T-cell (primary cell): ENCODE measurements at regions not wholly inside any gene's neighbourhood (a gene's known extent, or its start where the extent isn't known, plus 50 kb on each side); places are given as distances from the start of the nearest gene placed in this dataset.
"Not testable (repeated sequence)": the region's sequence is repeated elsewhere in the genome, so short reads cannot be mapped to it uniquely, and the experiment has no call there.

Experiments used
- ATAC-seq, 4 experiments: fragments of 200-7000 bp in 3 of 4; fragments of 150-1000 bp in 1 of 4; cut with Tn5 transposase; replicated peaks in 1 of 4; 1 replicate in 3 of 4; 2 replicates in 1 of 4; pipeline ENCODE4 v1.10.0; 2021; ENCODE audit warnings: moderate library complexity in 3 of 4, mild to moderate bottlenecking in 2 of 4, moderate number of reproducible peaks in 1 of 4
- CTCF ChIA-PET, 2 donors: fragments of 300-600 bp; sonication (Branson Sonifier 250); formaldehyde crosslinking; loops; one replicate each; lab custom pipeline; 2022; ENCODE audit warnings: antibody characterized with exemption in 2 of 2; lab: Charles Lee
- POLR2A ChIA-PET, 2 donors: fragments of 300-600 bp; sonication (Branson Sonifier 250); formaldehyde crosslinking; loops; one replicate each; lab custom pipeline; 2022; ENCODE audit warnings: antibody characterized with exemption in 2 of 2; lab: Charles Lee
- DNase-seq, 35 experiments: peaks; one replicate each; pipeline versions ENCODE4 v3.0.0 to v3.0.0-alpha.2; 2013 to 2023
- H3K27ac ChIP-seq: one replicate; pipeline ENCODE4 v1.5.1; 2013; ENCODE audit warnings: low read length
- H3K27me3 ChIP-seq, 2 experiments: replicated peaks in 1 of 2; 1 replicate in 1 of 2; 2 replicates in 1 of 2; pipeline versions ENCODE4 v1.6.1 to v1.7.0; 2013; ENCODE audit warnings: low read length in 1 of 2, mixed read lengths in 1 of 2; ENCODE audit not compliant: control insufficient read depth in 2 of 2, insufficient read depth in 2 of 2; ENCODE audit errors: extremely low read depth in 1 of 2
- H3K36me3 ChIP-seq, 2 donors: 1 replicate in 1 of 2; 2 replicates in 1 of 2; pipeline versions ENCODE4 v1.6.1 to v1.7.0; 2013; ENCODE audit warnings: low read length in 1 of 2; ENCODE audit not compliant: control insufficient read depth in 2 of 2, insufficient read depth in 1 of 2; ENCODE audit errors: extremely low read depth in 1 of 2
- H3K4me1 ChIP-seq, 2 experiments: 1 replicate in 1 of 2; 2 replicates in 1 of 2; pipeline versions ENCODE4 v1.6.1 to v1.7.0; 2013; ENCODE audit warnings: low read length in 2 of 2, mixed read lengths in 1 of 2; ENCODE audit not compliant: insufficient read depth in 2 of 2, control insufficient read depth in 1 of 2; ENCODE audit errors: extremely low read depth in 1 of 2
- H3K4me3 ChIP-seq, 2 donors: 1 replicate in 1 of 2; 2 replicates in 1 of 2; pipeline versions ENCODE4 v1.5.1 to v1.7.0; 2013; ENCODE audit warnings: mild to moderate bottlenecking in 2 of 2, low read length in 1 of 2, moderate library complexity in 1 of 2; ENCODE audit not compliant: control insufficient read depth in 1 of 2; ENCODE audit errors: extremely low read depth in 1 of 2
- H3K9me3 ChIP-seq: 2 replicates; pipeline ENCODE4 v1.7.0; 2013
- H3K27ac Mint-ChIP-seq, 2 donors: one replicate each; pipeline ENCODE4 v1.8.0; 2020 to 2021; ENCODE audit warnings: mild to moderate bottlenecking in 2 of 2, mixed read lengths in 2 of 2
- H3K27me3 Mint-ChIP-seq, 2 donors: one replicate each; pipeline ENCODE4 v1.8.0; 2021 to 2022; ENCODE audit warnings: mixed read lengths in 2 of 2
- H3K36me3 Mint-ChIP-seq: one replicate; pipeline ENCODE4 v1.8.0; 2021; ENCODE audit warnings: mixed read lengths
- H3K4me1 Mint-ChIP-seq, 3 donors: one replicate each; pipeline ENCODE4 v1.8.0; 2020 to 2022; ENCODE audit warnings: mixed read lengths in 3 of 3, mild to moderate bottlenecking in 1 of 3
- H3K4me3 Mint-ChIP-seq, 3 donors: one replicate each; pipeline ENCODE4 v1.8.0; 2020 to 2022; ENCODE audit warnings: mild to moderate bottlenecking in 3 of 3, mixed read lengths in 3 of 3, moderate library complexity in 3 of 3
- H3K9me3 Mint-ChIP-seq, 3 donors: one replicate each; pipeline ENCODE4 v1.8.0; 2020 to 2022; ENCODE audit warnings: mixed read lengths in 3 of 3
- WGBS: methylation state at CpG from one replicate; pipeline ENCODE4 v1.1.5; 2013; ENCODE audit warnings: missing lambda C conversion rate; ENCODE audit not compliant: insufficient coverage; 5-methylcytosine and 5-hydroxymethylcytosine counted together

GRCh38 chr2:128414946-128415778 is 96.5 kb upstream of the HS6ST1 start:
- H3K27me3 ChIP-seq = peaks cover 0 to 11% of the 10 kb centered on the region in 2 experiments
- no CpG with 5 or more reads among the region's 4 CpGs for WGBS
- Mint-ChIP-seq H3K9me3 (peaks cover 0 to 8% (median 0%) of the 10 kb centered on the region in 3 donors), H3K36me3 (no peaks in the 10 kb centered on the region), H3K27me3 (no peaks in the 10 kb centered on the region), H3K4me3 (no peak overlapping the region), H3K4me1 (no peaks in the 10 kb centered on the region), H3K27ac (no peak overlapping the region)
- H3K4me1 ChIP-seq = no peaks in the 10 kb centered on the region
- DNase-seq = no peak
- H3K36me3 ChIP-seq = no peaks in the 10 kb centered on the region
- CTCF ChIA-PET = no interaction called here
- no peak overlapping the region for H3K4me3 ChIP-seq
- H3K27ac ChIP-seq = no peak overlapping the region
- no peak for ATAC-seq
- H3K9me3 ChIP-seq = no peaks in the 10 kb centered on the region
- POLR2A ChIA-PET = no interaction called here

- peaks cover 0 to 8% of the 10 kb centered on the region in 2 experiments for H3K27me3 ChIP-seq
- Mint-ChIP-seq H3K4me3 (no peak overlapping the region), H3K27ac (no peak overlapping the region), H3K36me3 (no peaks in the 10 kb centered on the region), H3K4me1 (no peaks in the 10 kb centered on the region), H3K27me3 (no peaks in the 10 kb centered on the region), H3K9me3 (peaks cover 0 to 9% (median 0%) of the 10 kb centered on the region in 3 donors)
- no peaks in the 10 kb centered on the region for H3K4me1 ChIP-seq
- H3K4me3 ChIP-seq = no peak overlapping the region
- POLR2A ChIA-PET = no interaction called here
- H3K27ac ChIP-seq = no peak overlapping the region
- no peak for ATAC-seq
- WGBS = no CpG with 5 or more reads among the region's 1 CpG
- H3K9me3 ChIP-seq = no peaks in the 10 kb centered on the region
- CTCF ChIA-PET = no interaction called here
- DNase-seq = no peak
- no peaks in the 10 kb centered on the region for H3K36me3 ChIP-seq
Measured at GRCh38 chr2:128415779-128416061, 97.1 kb upstream of the HS6ST1 start.

- no peaks in the 10 kb centered on the region for H3K9me3 ChIP-seq
- Mint-ChIP-seq H3K27ac (no peak overlapping the region), H3K9me3 (peaks cover 0 to 9% (median 0%) of the 10 kb centered on the region in 3 donors), H3K36me3 (no peaks in the 10 kb centered on the region), H3K27me3 (peaks cover 0 to under 1% of the 10 kb centered on the region in 2 donors), H3K4me1 (no peaks in the 10 kb centered on the region), H3K4me3 (no peak overlapping the region)
- no peak for DNase-seq
- H3K27me3 ChIP-seq = peaks cover 0 to 8% of the 10 kb centered on the region in 2 experiments
- ChIA-PET CTCF (no interaction called here), POLR2A (no interaction called here)
- ATAC-seq = no peak
- 84% methylated on average over 8 of the region's 9 CpGs for WGBS
- no peaks in the 10 kb centered on the region for H3K36me3 ChIP-seq
- H3K4me3 ChIP-seq = no peak overlapping the region
- no peak overlapping the region for H3K27ac ChIP-seq
- no peaks in the 10 kb centered on the region for H3K4me1 ChIP-seq
Measured at GRCh38 chr2:128416109-128416785, 97.6 kb upstream of the HS6ST1 start.

GRCh38 chr2:128416806-128417205 is 98.1 kb upstream of the HS6ST1 start:
- Mint-ChIP-seq H3K4me1 (no peaks in the 10 kb centered on the region), H3K36me3 (no peaks in the 10 kb centered on the region), H3K9me3 (peaks cover 0 to 9% (median 0%) of the 10 kb centered on the region in 3 donors), H3K27me3 (peaks cover 0 to 3% of the 10 kb centered on the region in 2 donors), H3K27ac (no peak overlapping the region), H3K4me3 (no peak overlapping the region)
- Histone ChIP-seq H3K27ac (no peak overlapping the region), H3K27me3 (peaks cover 0 to 11% of the 10 kb centered on the region in 2 experiments), H3K36me3 (no peaks in the 10 kb centered on the region), H3K4me1 (no peaks in the 10 kb centered on the region), H3K9me3 (no peaks in the 10 kb centered on the region), H3K4me3 (no peak overlapping the region)
- ChIA-PET POLR2A (no interaction called here), CTCF (no interaction called here)
- DNase-seq = no peak
- 80% methylated on average over 1 of the region's 3 CpGs for WGBS
- ATAC-seq = no peak

GRCh38 chr2:128417264-128417663 is 98.6 kb upstream of the HS6ST1 start:
- WGBS = 94% methylated on average over 5 of the region's 11 CpGs
- peaks cover 0 to 16% of the 10 kb centered on the region in 2 experiments for H3K27me3 ChIP-seq
- H3K27ac ChIP-seq, H3K4me3 ChIP-seq, H3K9me3 Mint-ChIP-seq, POLR2A ChIA-PET, ATAC-seq, H3K27ac Mint-ChIP-seq, H3K27me3 Mint-ChIP-seq, H3K9me3 ChIP-seq, CTCF ChIA-PET, H3K4me1 ChIP-seq, H3K36me3 ChIP-seq, DNase-seq, H3K4me1 Mint-ChIP-seq, H3K36me3 Mint-ChIP-seq, H3K4me3 Mint-ChIP-seq: not testable (repeated sequence)

GRCh38 chr2:128420131-128420530 is 101.5 kb upstream of the HS6ST1 start:
- POLR2A ChIA-PET = no interaction called here
- ATAC-seq (no peak), DNase-seq (no peak)
- Histone ChIP-seq H3K4me3 (no peak overlapping the region), H3K9me3 (no peaks in the 10 kb centered on the region), H3K27ac (no peak overlapping the region), H3K27me3 (peaks cover 0 to 25% of the 10 kb centered on the region in 2 experiments), H3K4me1 (no peaks in the 10 kb centered on the region), H3K36me3 (no peaks in the 10 kb centered on the region)
- peaks cover 0 to 8% of the 10 kb centered on the region in 2 donors for H3K27me3 Mint-ChIP-seq
- no peak overlapping the region for H3K4me3 Mint-ChIP-seq
- H3K27ac Mint-ChIP-seq = no peak overlapping the region
- peaks cover 0 to 9% (median 0%) of the 10 kb centered on the region in 3 donors for H3K9me3 Mint-ChIP-seq
- no peaks in the 10 kb centered on the region for H3K4me1 Mint-ChIP-seq
- CTCF ChIA-PET = no interaction called here
- WGBS = 80% methylated on average over 1 of the region's 6 CpGs
- no peaks in the 10 kb centered on the region for H3K36me3 Mint-ChIP-seq
